CD4-positive, alpha-beta memory T cell (primary cell): ENCODE measurements at regions not wholly inside any gene's neighbourhood (a gene's known extent, or its start where the extent isn't known, plus 50 kb on each side); places are given as distances from the start of the nearest gene placed in this dataset.
"Not testable (repeated sequence)": the region's sequence is repeated elsewhere in the genome, so short reads cannot be mapped to it uniquely, and the experiment has no call there.

Source experiments
- CTCF ChIA-PET: fragments of 350-600 bp; sonication (Branson Sonifier 250); formaldehyde crosslinking; loops from one replicate; lab custom pipeline; 2021; ENCODE audit warnings: inconsistent platforms; ENCODE audit not compliant: partially characterized antibody; lab: Charles Lee
- POLR2A ChIA-PET: fragments of 350-600 bp; sonication (Branson Sonifier 250); formaldehyde crosslinking; loops from one replicate; lab custom pipeline; 2021; ENCODE audit not compliant: partially characterized antibody; lab: Charles Lee
- DNase-seq, 5 donors: peaks; one replicate each; pipeline versions ENCODE4 v3.0.0 to v3.0.0-alpha.2; 2020 to 2022; ENCODE audit warnings: mixed read lengths in 1 of 5
- H3K27ac ChIP-seq: one replicate; pipeline ENCODE4 v1.7.0; 2013; ENCODE audit warnings: low read depth, low read length
- H3K27me3 ChIP-seq: 2 replicates; pipeline ENCODE4 v1.7.0; 2013; ENCODE audit warnings: mild to moderate bottlenecking, low read length, moderate library complexity; ENCODE audit not compliant: insufficient read depth
- H3K36me3 ChIP-seq: 2 replicates; pipeline ENCODE4 v1.7.0; 2013; ENCODE audit warnings: mild to moderate bottlenecking, low read length, moderate library complexity; ENCODE audit not compliant: insufficient read depth
- H3K4me1 ChIP-seq: 2 replicates; pipeline ENCODE4 v1.7.0; 2013; ENCODE audit warnings: mild to moderate bottlenecking, low read length, moderate library complexity; ENCODE audit not compliant: insufficient read depth
- H3K4me3 ChIP-seq, 2 donors: one replicate each; pipeline ENCODE4 v1.7.0; 2013; ENCODE audit warnings: low read length in 2 of 2, mild to moderate bottlenecking in 1 of 2
- H3K9me3 ChIP-seq, 2 donors: one replicate each; pipeline ENCODE4 v1.7.0; 2013; ENCODE audit warnings: low read length in 2 of 2, control low read depth in 1 of 2; ENCODE audit not compliant: control insufficient read depth in 1 of 2
- H3K27ac Mint-ChIP-seq, 7 donors: one replicate each; pipeline ENCODE4 v1.8.0; 2020 to 2021; ENCODE audit warnings: mixed read lengths in 7 of 7, mild to moderate bottlenecking in 6 of 7, inconsistent platforms in 3 of 7, moderate library complexity in 3 of 7
- H3K27me3 Mint-ChIP-seq, 2 donors: one replicate each; pipeline ENCODE4 v1.8.0; 2020 to 2021; ENCODE audit warnings: mixed read lengths in 2 of 2
- H3K36me3 Mint-ChIP-seq, 2 donors: one replicate each; pipeline ENCODE4 v1.8.0; 2020 to 2021; ENCODE audit warnings: mixed read lengths in 2 of 2, inconsistent platforms in 1 of 2, mild to moderate bottlenecking in 1 of 2
- H3K4me1 Mint-ChIP-seq, 4 donors: one replicate each; pipeline ENCODE4 v1.8.0; 2020 to 2021; ENCODE audit warnings: mixed read lengths in 4 of 4, mild to moderate bottlenecking in 1 of 4
- H3K4me3 Mint-ChIP-seq, 8 donors: one replicate each; pipeline ENCODE4 v1.8.0; 2020 to 2021; ENCODE audit warnings: mixed read lengths in 8 of 8, mild to moderate bottlenecking in 7 of 8, moderate library complexity in 6 of 8, inconsistent platforms in 3 of 8
- H3K9me3 Mint-ChIP-seq, 8 donors: one replicate each; pipeline ENCODE4 v1.8.0; 2020 to 2021; ENCODE audit warnings: mixed read lengths in 8 of 8, mild to moderate bottlenecking in 5 of 8, inconsistent platforms in 3 of 8, moderate library complexity in 1 of 8
- intact Hi-C: fragments of 100-400 bp; cut with micrococcal nuclease; formaldehyde crosslinking; loops from one replicate; pipeline ENCODE4 v1.15.1; 2023

- Histone ChIP-seq H3K27me3 (no peaks in the 10 kb centered on the region), H3K4me1 (no peaks in the 10 kb centered on the region), H3K4me3 (no peak overlapping the region), H3K36me3 (no peaks in the 10 kb centered on the region), H3K9me3 (peaks cover 0 to 4% of the 10 kb centered on the region in 2 donors), H3K27ac (no peak overlapping the region)
- no peak overlapping the region for H3K4me3 Mint-ChIP-seq
- H3K4me1 Mint-ChIP-seq = no peaks in the 10 kb centered on the region
- no peak overlapping the region for H3K27ac Mint-ChIP-seq
- intact Hi-C loops = no loop called here
- H3K27me3 Mint-ChIP-seq = peaks cover 0 to 1% of the 10 kb centered on the region in 2 donors
- H3K36me3 Mint-ChIP-seq = peaks cover 4 to 6% of the 10 kb centered on the region in 2 donors
- peaks cover 4 to 43% (median 28%) of the 10 kb centered on the region in 8 donors for H3K9me3 Mint-ChIP-seq
- no peak for DNase-seq
- ChIA-PET CTCF (interaction anchor here (1.3 kb wide), 1 partner anchor 12 kb away, joined by 3 read pairs; no protein-coding TSS in a partner anchor), POLR2A (no interaction called here)
Observed at GRCh38 chr6:105688573-105688972, 285.7 kb upstream of the PREP start.

- POLR2A ChIA-PET, H3K4me1 ChIP-seq, H3K27me3 Mint-ChIP-seq, H3K27ac Mint-ChIP-seq, H3K36me3 Mint-ChIP-seq, CTCF ChIA-PET, H3K4me3 Mint-ChIP-seq, DNase-seq, H3K36me3 ChIP-seq, H3K4me3 ChIP-seq, H3K9me3 ChIP-seq, H3K27me3 ChIP-seq, H3K27ac ChIP-seq, H3K4me1 Mint-ChIP-seq, intact Hi-C loops: not testable (repeated sequence)
- peaks cover 4 to 52% (median 33%) of the 10 kb centered on the region in 8 donors for H3K9me3 Mint-ChIP-seq
Observed at GRCh38 chr6:105686793-105687192, 283.9 kb upstream of the PREP start.

DNA sequence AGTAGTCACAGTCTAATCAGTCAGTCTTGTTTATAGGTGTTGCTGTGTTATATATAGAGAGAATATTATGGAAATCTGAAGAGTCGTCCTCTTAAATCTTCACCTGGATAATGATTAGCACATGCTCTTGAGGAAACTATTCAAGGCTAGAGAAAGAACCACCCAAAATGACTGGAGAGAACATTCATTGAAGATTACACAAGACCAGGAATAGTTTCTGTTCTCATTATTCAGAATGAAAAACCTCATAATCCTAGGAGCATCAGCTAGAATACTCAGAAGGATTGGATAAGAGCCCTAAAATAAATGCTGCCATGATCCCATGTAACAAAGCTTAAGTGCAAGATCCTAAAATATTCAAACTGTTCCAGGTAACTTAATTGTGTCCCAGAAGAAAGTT, 278.2 kb upstream of the PREP start:
- no peak for DNase-seq
- Histone ChIP-seq H3K4me1 (no peaks in the 10 kb centered on the region), H3K4me3 (no peak overlapping the region), H3K9me3 (no peaks in the 10 kb centered on the region), H3K36me3 (no peaks in the 10 kb centered on the region), H3K27ac (no peak overlapping the region), H3K27me3 (no peaks in the 10 kb centered on the region)
- intact Hi-C loops = no loop called here
- no peak overlapping the region for H3K4me3 Mint-ChIP-seq
- H3K27ac Mint-ChIP-seq = no peak overlapping the region
- no peaks in the 10 kb centered on the region for H3K4me1 Mint-ChIP-seq
- H3K36me3 Mint-ChIP-seq = peaks cover 2 to 6% of the 10 kb centered on the region in 2 donors
- ChIA-PET POLR2A (no interaction called here), CTCF (no interaction called here)
- H3K9me3 Mint-ChIP-seq = peaks cover 2 to 44% (median 25%) of the 10 kb centered on the region in 8 donors
- H3K27me3 Mint-ChIP-seq = no peaks in the 10 kb centered on the region

DNA sequence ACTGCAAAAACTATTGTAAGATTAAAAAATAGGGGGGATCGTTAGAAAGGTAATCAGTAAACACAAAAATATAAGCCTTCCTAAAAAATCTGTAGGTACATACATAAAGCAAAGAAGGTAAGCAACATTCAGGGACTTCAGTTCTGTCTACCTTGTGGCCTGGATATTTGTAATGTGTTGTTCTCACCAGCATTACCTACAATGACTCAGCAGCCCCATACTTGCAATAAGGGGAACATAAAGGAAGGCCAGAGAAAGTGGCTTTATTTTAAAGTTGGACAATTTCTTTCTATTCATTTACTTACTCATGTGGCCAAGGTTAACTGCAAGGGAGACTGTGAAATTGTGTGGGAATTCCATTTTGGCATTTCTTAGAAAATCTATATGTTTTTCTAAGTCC, 277.2 kb upstream of the PREP start:
- H3K4me1 ChIP-seq = no peaks in the 10 kb centered on the region
- Mint-ChIP-seq H3K27me3 (no peaks in the 10 kb centered on the region), H3K36me3 (peaks cover 2 to 6% of the 10 kb centered on the region in 2 donors), H3K9me3 (peaks cover 2 to 36% (median 22%) of the 10 kb centered on the region in 8 donors), H3K4me1 (no peaks in the 10 kb centered on the region), H3K4me3 (no peak overlapping the region), H3K27ac (no peak overlapping the region)
- H3K27me3 ChIP-seq = no peaks in the 10 kb centered on the region
- CTCF ChIA-PET = no interaction called here
- no peaks in the 10 kb centered on the region for H3K36me3 ChIP-seq
- POLR2A ChIA-PET = no interaction called here
- no peak overlapping the region for H3K4me3 ChIP-seq
- H3K27ac ChIP-seq = no peak overlapping the region
- DNase-seq = no peak
- intact Hi-C loops = no loop called here
- H3K9me3 ChIP-seq = no peaks in the 10 kb centered on the region

DNA sequence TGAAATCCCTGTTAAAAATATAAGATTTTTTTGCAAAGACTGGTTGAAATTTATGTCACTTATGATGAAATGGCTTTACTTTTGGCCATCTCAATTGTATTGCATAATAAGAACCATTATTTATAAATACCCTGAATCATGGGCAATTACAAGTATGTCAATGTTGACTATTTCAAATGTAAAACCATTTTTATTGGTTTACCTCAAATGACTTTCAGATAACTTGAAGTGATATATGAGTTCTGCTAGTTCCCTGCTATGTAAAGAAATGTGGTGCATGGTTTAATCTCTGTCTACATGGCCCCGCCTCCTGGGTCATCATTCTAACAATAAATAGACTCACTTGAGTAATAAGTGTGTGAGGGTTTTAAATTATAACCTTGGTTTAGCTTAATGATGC, 275.6 kb upstream of the PREP start:
- Mint-ChIP-seq H3K27ac (no peak overlapping the region), H3K9me3 (peaks cover 2 to 27% (median 18%) of the 10 kb centered on the region in 8 donors), H3K27me3 (no peaks in the 10 kb centered on the region), H3K4me1 (no peaks in the 10 kb centered on the region), H3K36me3 (peaks cover 0 to 2% of the 10 kb centered on the region in 2 donors), H3K4me3 (no peak overlapping the region)
- ChIA-PET CTCF (no interaction called here), POLR2A (no interaction called here)
- H3K4me3 ChIP-seq = no peak overlapping the region
- no peaks in the 10 kb centered on the region for H3K36me3 ChIP-seq
- no peaks in the 10 kb centered on the region for H3K4me1 ChIP-seq
- no peaks in the 10 kb centered on the region for H3K9me3 ChIP-seq
- intact Hi-C loops = no loop called here
- H3K27ac ChIP-seq = no peak overlapping the region
- DNase-seq = no peak
- no peaks in the 10 kb centered on the region for H3K27me3 ChIP-seq

DNA sequence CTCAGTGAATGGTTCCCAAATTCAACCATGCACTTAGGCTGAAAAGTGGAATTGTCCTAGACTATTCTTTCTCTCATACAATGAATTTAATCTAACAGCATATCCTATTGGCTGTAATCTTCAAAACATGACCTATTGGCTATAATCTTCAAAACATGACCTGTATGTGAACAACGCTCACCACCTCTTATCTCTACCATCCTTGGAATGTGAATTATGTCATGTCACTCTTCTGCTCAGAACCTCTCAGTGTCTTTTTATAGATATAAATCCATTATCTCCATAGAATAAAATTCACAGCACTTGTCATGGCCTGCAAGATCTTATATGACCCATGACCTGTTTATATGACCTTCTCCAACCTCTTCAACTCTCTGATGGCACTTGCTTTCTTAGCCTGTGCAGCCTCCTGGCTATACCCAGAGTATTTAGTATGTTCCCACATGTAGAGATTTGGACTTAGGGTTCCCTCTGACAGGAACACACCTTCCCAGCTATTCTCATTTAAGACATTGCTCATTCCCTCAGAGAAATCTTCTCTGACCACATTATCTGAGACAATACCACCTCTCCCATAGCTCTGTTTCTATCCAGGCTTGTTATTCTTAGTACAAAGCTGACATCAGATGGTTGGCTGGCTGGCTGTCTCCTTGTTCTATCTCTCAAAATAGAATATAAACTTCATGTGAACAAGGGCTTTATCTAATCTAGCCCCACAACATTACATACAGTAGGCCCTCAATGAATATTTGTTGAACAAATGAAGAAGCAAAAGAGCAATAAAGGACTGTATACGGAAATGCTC, 275.0 kb upstream of the PREP start:
- Mint-ChIP-seq H3K9me3 (peaks cover 2 to 25% (median 18%) of the 10 kb centered on the region in 8 donors), H3K4me3 (no peak overlapping the region), H3K4me1 (no peaks in the 10 kb centered on the region), H3K27ac (peak overlapping the region in 1 of 7 donors; percentile 17), H3K36me3 (peaks cover 0 to 2% of the 10 kb centered on the region in 2 donors), H3K27me3 (no peaks in the 10 kb centered on the region)
- Histone ChIP-seq H3K4me3 (no peak overlapping the region), H3K36me3 (no peaks in the 10 kb centered on the region), H3K27me3 (no peaks in the 10 kb centered on the region), H3K9me3 (no peaks in the 10 kb centered on the region), H3K4me1 (no peaks in the 10 kb centered on the region), H3K27ac (no peak overlapping the region)
- intact Hi-C loops = no loop called here
- no peak for DNase-seq
- ChIA-PET POLR2A (no interaction called here), CTCF (no interaction called here)

GRCh38 chr6:105676857-105677256, 274.0 kb upstream of the PREP start:
- no peak for DNase-seq
- POLR2A ChIA-PET = no interaction called here
- intact Hi-C loops = no loop called here
- Mint-ChIP-seq H3K9me3 (peaks cover 4 to 19% (median 14%) of the 10 kb centered on the region in 8 donors), H3K36me3 (peaks cover 0 to 2% of the 10 kb centered on the region in 2 donors), H3K27me3 (no peaks in the 10 kb centered on the region), H3K4me3 (no peak overlapping the region), H3K27ac (no peak overlapping the region), H3K4me1 (no peaks in the 10 kb centered on the region)
- Histone ChIP-seq H3K36me3 (no peaks in the 10 kb centered on the region), H3K27ac (no peak overlapping the region), H3K27me3 (no peaks in the 10 kb centered on the region), H3K4me3 (no peak overlapping the region), H3K4me1 (no peaks in the 10 kb centered on the region), H3K9me3 (no peaks in the 10 kb centered on the region)
- CTCF ChIA-PET = interaction anchor here (0.8 kb wide), 1 partner anchor 12 kb away, joined by 3 read pairs; no protein-coding TSS in a partner anchor
